ENCODE measurements at regions not wholly inside any gene's neighbourhood (a gene's known extent, or its start where the extent isn't known, plus 50 kb on each side); places are given as distances from the start of the nearest gene placed in this dataset.

GRCh38 chr4:66602622-66603021 lies 932.3 kb upstream of the EPHA5 start:
- Histone ChIP-seq H3K27ac (ENCODE audit: low read depth, low read length, poor library complexity, severe bottlenecking) (no peak overlapping the region), H4K20me1 (ENCODE audit: insufficient read depth, low read length) (no peaks in the 10 kb centered on the region), H3K4me3 (ENCODE audit: low read depth, low read length, poor library complexity, severe bottlenecking) (no peak overlapping the region), H3K4me1 (ENCODE audit: insufficient read depth, low read length, poor library complexity, severe bottlenecking) (no peaks in the 10 kb centered on the region), H2AFZ (ENCODE audit: low read length) (no peak overlapping the region), H3K79me2 (ENCODE audit: insufficient read depth, low read depth, low read length) (no peaks in the 10 kb centered on the region), H3K9me2 (ENCODE audit: insufficient read depth, low read length) (no peaks in the 10 kb centered on the region), H3K36me3 (ENCODE audit: insufficient read depth, low read length) (no peaks in the 10 kb centered on the region), H3K4me2 (ENCODE audit: low read length) (no peak overlapping the region), H3K9me3 (ENCODE audit: low read length) (no peaks in the 10 kb centered on the region)
- TF ChIP-seq EZH2phosphoT487 (IDR thresholded peaks at IDR 0.05; ENCODE audit: borderline replicate concordance, low read depth, low read length) (no peak), CTCF (conservative IDR thresholded peaks at IDR 0.05; ENCODE audit: low read length) (no peak)
- ChIA-PET CTCF (ENCODE audit: unreplicated experiment) (no interaction called here), POLR2A (interaction anchor here (0.7 kb wide), 1 partner anchor 382 kb away, joined by 3 read pairs; no protein-coding TSS in a partner anchor)
- BruUV-seq (replicated peaks) = no TSS peak
- intact Hi-C loops (cut with micrococcal nuclease; ENCODE audit: unreplicated experiment) = no loop called here
- DNase-seq (ENCODE audit: low spot score) = no peak

- TF ChIP-seq CTCF (conservative IDR thresholded peaks at IDR 0.05; ENCODE audit: low read length) (no peak), EZH2phosphoT487 (IDR thresholded peaks at IDR 0.05; ENCODE audit: borderline replicate concordance, low read depth, low read length) (no peak)
- no TSS peak for BruUV-seq (replicated peaks)
- DNase-seq (ENCODE audit: low spot score) = no peak
Observed at GRCh38 chr4:66591968-66592367, 921.7 kb upstream of the EPHA5 start.

GRCh38 chr4:66590488-66591215 lies 920.4 kb upstream of the EPHA5 start:
- Histone ChIP-seq H3K4me1 (ENCODE audit: insufficient read depth, low read length, poor library complexity, severe bottlenecking) (peaks cover 4% of the 10 kb centered on the region), H3K9me2 (ENCODE audit: insufficient read depth, low read length) (no peaks in the 10 kb centered on the region), H3K36me3 (ENCODE audit: insufficient read depth, low read length) (no peaks in the 10 kb centered on the region), H3K4me2 (ENCODE audit: low read length) (no peak overlapping the region), H3K4me3 (ENCODE audit: low read depth, low read length, poor library complexity, severe bottlenecking) (no peak overlapping the region), H3K27ac (ENCODE audit: low read depth, low read length, poor library complexity, severe bottlenecking) (no peak overlapping the region), H4K20me1 (ENCODE audit: insufficient read depth, low read length) (no peaks in the 10 kb centered on the region), H2AFZ (ENCODE audit: low read length) (no peak overlapping the region), H3K9me3 (ENCODE audit: low read length) (no peaks in the 10 kb centered on the region), H3K79me2 (ENCODE audit: insufficient read depth, low read depth, low read length) (no peaks in the 10 kb centered on the region)
- POLR2A ChIA-PET = no interaction called here
- BruUV-seq (replicated peaks) = no TSS peak
- DNase-seq (ENCODE audit: low spot score) = no peak
- no peak for TF ChIP-seq CTCF (conservative IDR thresholded peaks at IDR 0.05; ENCODE audit: low read length)
- TF ChIP-seq EZH2phosphoT487 (IDR thresholded peaks at IDR 0.05; ENCODE audit: borderline replicate concordance, low read depth, low read length) = no peak
- intact Hi-C loops (cut with micrococcal nuclease; ENCODE audit: unreplicated experiment) = no loop called here
- CTCF ChIA-PET (ENCODE audit: unreplicated experiment) = no interaction called here

More at GRCh38 chr4:66591968-66592367, 921.7 kb upstream of the EPHA5 start:
- H3K27ac ChIP-seq (ENCODE audit: low read depth, low read length, poor library complexity, severe bottlenecking) = no peak overlapping the region
- ChIA-PET POLR2A (no interaction called here), CTCF (ENCODE audit: unreplicated experiment) (no interaction called here)
- no peak overlapping the region for H3K4me3 ChIP-seq (ENCODE audit: low read depth, low read length, poor library complexity, severe bottlenecking)
- no peaks in the 10 kb centered on the region for H4K20me1 ChIP-seq (ENCODE audit: insufficient read depth, low read length)
- no peak overlapping the region for H3K4me2 ChIP-seq (ENCODE audit: low read length)
- no peaks in the 10 kb centered on the region for H3K36me3 ChIP-seq (ENCODE audit: insufficient read depth, low read length)
- intact Hi-C loops (cut with micrococcal nuclease; ENCODE audit: unreplicated experiment) = no loop called here
- H3K9me2 ChIP-seq (ENCODE audit: insufficient read depth, low read length) = no peaks in the 10 kb centered on the region
- H3K4me1 ChIP-seq (ENCODE audit: insufficient read depth, low read length, poor library complexity, severe bottlenecking) = no peaks in the 10 kb centered on the region
- H3K9me3 ChIP-seq (ENCODE audit: low read length) = no peaks in the 10 kb centered on the region
- no peaks in the 10 kb centered on the region for H3K79me2 ChIP-seq (ENCODE audit: insufficient read depth, low read depth, low read length)
- H2AFZ ChIP-seq (ENCODE audit: low read length) = no peak overlapping the region

Measured in OCI-LY7 (cell line).